ENCODE measurements at regions not wholly inside any gene's neighbourhood (a gene's known extent, or its start where the extent isn't known, plus 50 kb on each side); places are given as distances from the start of the nearest gene placed in this dataset.

DNA sequence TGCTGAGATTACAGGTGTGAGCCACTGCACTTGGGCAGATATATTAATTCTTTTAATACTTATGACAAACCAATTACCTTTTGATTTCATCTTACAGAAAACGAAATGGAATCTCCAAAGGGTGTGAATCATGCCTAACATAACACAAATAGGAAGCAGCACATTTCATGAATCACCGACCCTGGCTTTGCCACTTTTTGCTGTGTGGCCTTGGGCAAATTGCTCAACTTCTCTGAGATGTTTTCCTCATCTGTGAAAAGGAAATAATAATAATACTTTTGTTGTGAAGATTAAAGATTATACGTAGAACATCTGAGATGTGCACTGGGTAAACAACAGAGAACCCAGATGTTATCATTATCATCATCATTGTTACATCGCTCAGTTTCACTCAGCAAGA, 50.7 kb upstream of the FREM1 start:
- TF ChIP-seq POLR2AphosphoS5 (IDR thresholded peaks at IDR 0.05; ENCODE audit: low read depth) (no peak), GABPA (IDR thresholded peaks at IDR 0.05; ENCODE audit: low read depth) (no peak)
- TF ChIP-seq, protein P1, sequence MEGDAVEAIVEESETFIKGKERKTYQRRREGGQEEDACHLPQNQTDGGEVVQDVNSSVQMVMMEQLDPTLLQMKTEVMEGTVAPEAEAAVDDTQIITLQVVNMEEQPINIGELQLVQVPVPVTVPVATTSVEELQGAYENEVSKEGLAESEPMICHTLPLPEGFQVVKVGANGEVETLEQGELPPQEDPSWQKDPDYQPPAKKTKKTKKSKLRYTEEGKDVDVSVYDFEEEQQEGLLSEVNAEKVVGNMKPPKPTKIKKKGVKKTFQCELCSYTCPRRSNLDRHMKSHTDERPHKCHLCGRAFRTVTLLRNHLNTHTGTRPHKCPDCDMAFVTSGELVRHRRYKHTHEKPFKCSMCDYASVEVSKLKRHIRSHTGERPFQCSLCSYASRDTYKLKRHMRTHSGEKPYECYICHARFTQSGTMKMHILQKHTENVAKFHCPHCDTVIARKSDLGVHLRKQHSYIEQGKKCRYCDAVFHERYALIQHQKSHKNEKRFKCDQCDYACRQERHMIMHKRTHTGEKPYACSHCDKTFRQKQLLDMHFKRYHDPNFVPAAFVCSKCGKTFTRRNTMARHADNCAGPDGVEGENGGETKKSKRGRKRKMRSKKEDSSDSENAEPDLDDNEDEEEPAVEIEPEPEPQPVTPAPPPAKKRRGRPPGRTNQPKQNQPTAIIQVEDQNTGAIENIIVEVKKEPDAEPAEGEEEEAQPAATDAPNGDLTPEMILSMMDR (IDR thresholded peaks at IDR 0.05; ENCODE audit: insufficient read depth, low read length), result no peak
- TF ChIP-seq, protein P2, sequence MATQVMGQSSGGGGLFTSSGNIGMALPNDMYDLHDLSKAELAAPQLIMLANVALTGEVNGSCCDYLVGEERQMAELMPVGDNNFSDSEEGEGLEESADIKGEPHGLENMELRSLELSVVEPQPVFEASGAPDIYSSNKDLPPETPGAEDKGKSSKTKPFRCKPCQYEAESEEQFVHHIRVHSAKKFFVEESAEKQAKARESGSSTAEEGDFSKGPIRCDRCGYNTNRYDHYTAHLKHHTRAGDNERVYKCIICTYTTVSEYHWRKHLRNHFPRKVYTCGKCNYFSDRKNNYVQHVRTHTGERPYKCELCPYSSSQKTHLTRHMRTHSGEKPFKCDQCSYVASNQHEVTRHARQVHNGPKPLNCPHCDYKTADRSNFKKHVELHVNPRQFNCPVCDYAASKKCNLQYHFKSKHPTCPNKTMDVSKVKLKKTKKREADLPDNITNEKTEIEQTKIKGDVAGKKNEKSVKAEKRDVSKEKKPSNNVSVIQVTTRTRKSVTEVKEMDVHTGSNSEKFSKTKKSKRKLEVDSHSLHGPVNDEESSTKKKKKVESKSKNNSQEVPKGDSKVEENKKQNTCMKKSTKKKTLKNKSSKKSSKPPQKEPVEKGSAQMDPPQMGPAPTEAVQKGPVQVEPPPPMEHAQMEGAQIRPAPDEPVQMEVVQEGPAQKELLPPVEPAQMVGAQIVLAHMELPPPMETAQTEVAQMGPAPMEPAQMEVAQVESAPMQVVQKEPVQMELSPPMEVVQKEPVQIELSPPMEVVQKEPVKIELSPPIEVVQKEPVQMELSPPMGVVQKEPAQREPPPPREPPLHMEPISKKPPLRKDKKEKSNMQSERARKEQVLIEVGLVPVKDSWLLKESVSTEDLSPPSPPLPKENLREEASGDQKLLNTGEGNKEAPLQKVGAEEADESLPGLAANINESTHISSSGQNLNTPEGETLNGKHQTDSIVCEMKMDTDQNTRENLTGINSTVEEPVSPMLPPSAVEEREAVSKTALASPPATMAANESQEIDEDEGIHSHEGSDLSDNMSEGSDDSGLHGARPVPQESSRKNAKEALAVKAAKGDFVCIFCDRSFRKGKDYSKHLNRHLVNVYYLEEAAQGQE (IDR thresholded peaks at IDR 0.05; ENCODE audit: insufficient replicate concordance, low read depth), result no peak

All from HL-60 (cell line).